CD14-positive monocyte (primary cell): ENCODE measurements at regions not wholly inside any gene's neighbourhood (a gene's known extent, or its start where the extent isn't known, plus 50 kb on each side); places are given as distances from the start of the nearest gene placed in this dataset.

ENCODE experiments used
- DNase-seq, 3 donors: peaks; one replicate each; pipeline ENCODE4 v3.0.0-alpha.2; 2011 to 2022
- H2AFZ ChIP-seq: 2 replicates; pipeline ENCODE4 v1.6.0; 2012; ENCODE audit warnings: mild to moderate bottlenecking, low read depth, low read length, inconsistent platforms; ENCODE audit not compliant: insufficient read depth, poor library complexity, severe bottlenecking
- H3K27ac ChIP-seq, 2 donors: 1 replicate in 1 of 2; 2 replicates in 1 of 2; pipeline ENCODE4 v1.5.1; 2012 to 2013; ENCODE audit warnings: low read length in 2 of 2, control low read depth in 1 of 2, inconsistent platforms in 1 of 2, low read depth in 1 of 2, mild to moderate bottlenecking in 1 of 2
- H3K27me3 ChIP-seq, 2 donors: one replicate each; pipeline versions ENCODE4 v1.6.0 to v1.6.1; 2011 to 2013; ENCODE audit warnings: low read length in 2 of 2; ENCODE audit not compliant: control insufficient read depth in 2 of 2, insufficient read depth in 2 of 2
- H3K36me3 ChIP-seq, 2 donors: replicated peaks in 1 of 2; 1 replicate in 1 of 2; 2 replicates in 1 of 2; pipeline versions ENCODE4 v1.5.1 to v1.6.1; 2012 to 2013; ENCODE audit warnings: low read length in 2 of 2, control low read depth in 1 of 2, inconsistent platforms in 1 of 2, mild to moderate bottlenecking in 1 of 2; ENCODE audit not compliant: insufficient read depth in 2 of 2, control insufficient read depth in 1 of 2
- H3K4me1 ChIP-seq, 2 donors: 1 replicate in 1 of 2; 2 replicates in 1 of 2; pipeline versions ENCODE4 v1.5.1 to v1.6.1; 2012 to 2013; ENCODE audit warnings: low read length in 2 of 2, control low read depth in 1 of 2, inconsistent platforms in 1 of 2, mild to moderate bottlenecking in 1 of 2, moderate library complexity in 1 of 2; ENCODE audit not compliant: insufficient read depth in 2 of 2, control insufficient read depth in 1 of 2
- H3K4me2 ChIP-seq: replicated peaks from 2 replicates; pipeline ENCODE3; 2012; ENCODE audit warnings: low read length, moderate library complexity, mild to moderate bottlenecking; ENCODE audit not compliant: poor library complexity, severe bottlenecking; ENCODE audit errors: extremely low read depth
- H3K4me3 ChIP-seq, 3 experiments: fragments of 200-600 bp in 1 of 3; sonication (generic) in 1 of 3; replicated peaks in 1 of 3; 1 replicate in 2 of 3; 2 replicates in 1 of 3; pipeline ENCODE4 v1.5.1; 2011 to 2013; ENCODE audit warnings: low read length in 3 of 3, mild to moderate bottlenecking in 3 of 3, control low read depth in 2 of 3, low read depth in 2 of 3, inconsistent platforms in 1 of 3, moderate library complexity in 1 of 3
- H3K79me2 ChIP-seq: 2 replicates; pipeline ENCODE4 v1.6.0; 2012; ENCODE audit warnings: mild to moderate bottlenecking, control low read depth, inconsistent platforms, low read length, moderate library complexity; ENCODE audit not compliant: insufficient read depth
- H3K9ac ChIP-seq: 2 replicates; pipeline ENCODE4 v1.6.0; 2017; ENCODE audit warnings: low read length, mild to moderate bottlenecking; ENCODE audit not compliant: insufficient read depth, poor library complexity, severe bottlenecking
- H3K9me3 ChIP-seq, 2 donors: replicated peaks in 1 of 2; 1 replicate in 1 of 2; 2 replicates in 1 of 2; pipeline versions ENCODE4 v1.5.1 to v1.6.1; 2012 to 2013; ENCODE audit warnings: low read length in 2 of 2, control low read depth in 1 of 2; ENCODE audit not compliant: control insufficient read depth in 1 of 2, insufficient read depth in 1 of 2
- H4K20me1 ChIP-seq: 2 replicates; pipeline ENCODE4 v1.6.0; 2012; ENCODE audit warnings: mild to moderate bottlenecking, low read length, control low read depth, moderate library complexity; ENCODE audit not compliant: insufficient read depth
- H3K27ac Mint-ChIP-seq, 7 donors: one replicate each; pipeline ENCODE4 v1.8.0; 2020; ENCODE audit warnings: mild to moderate bottlenecking in 7 of 7, mixed read lengths in 7 of 7, moderate library complexity in 6 of 7, inconsistent platforms in 2 of 7
- H3K27me3 Mint-ChIP-seq, 3 donors: one replicate each; pipeline ENCODE4 v1.8.0; 2021 to 2022; ENCODE audit warnings: low read depth in 3 of 3, mild to moderate bottlenecking in 3 of 3, mixed read lengths in 3 of 3, moderate library complexity in 3 of 3, inconsistent platforms in 1 of 3
- H3K36me3 Mint-ChIP-seq, 2 donors: one replicate each; pipeline ENCODE4 v1.8.0; 2020; ENCODE audit warnings: mixed read lengths in 2 of 2, inconsistent platforms in 1 of 2, mild to moderate bottlenecking in 1 of 2
- H3K4me1 Mint-ChIP-seq: one replicate; pipeline ENCODE4 v1.8.0; 2020; ENCODE audit warnings: mild to moderate bottlenecking, mixed read lengths
- H3K4me3 Mint-ChIP-seq, 2 donors: one replicate each; pipeline ENCODE4 v1.8.0; 2020; ENCODE audit warnings: mild to moderate bottlenecking in 2 of 2, mixed read lengths in 2 of 2, moderate library complexity in 1 of 2
- H3K9me3 Mint-ChIP-seq, 7 donors: one replicate each; pipeline ENCODE4 v1.8.0; 2020 to 2022; ENCODE audit warnings: mixed read lengths in 7 of 7, mild to moderate bottlenecking in 6 of 7, moderate library complexity in 6 of 7, inconsistent platforms in 2 of 7
- WGBS: methylation state at CpG from one replicate; pipeline ENCODE4 v1.1.5; 2013; ENCODE audit warnings: missing lambda C conversion rate; ENCODE audit not compliant: insufficient coverage; 5-methylcytosine and 5-hydroxymethylcytosine counted together
- intact Hi-C, 2 donors: fragments of 100-400 bp; cut with micrococcal nuclease; formaldehyde crosslinking; loops; one replicate each; pipeline versions ENCODE4 v1.15.0 to v1.15.1; 2023
- TF ChIP-seq, protein P1 (sequence below): fragments of 200-600 bp; IDR thresholded peaks from one replicate; pipeline ENCODE4 v1.8.0; 2022; ENCODE audit warnings: antibody characterized with exemption, mild to moderate bottlenecking

GRCh38 chr1:111565079-111565478, 54.5 kb upstream of the RAP1A start:
- H3K27ac ChIP-seq, result no peak overlapping the region
- H2AFZ ChIP-seq, result no peak overlapping the region
- TF ChIP-seq, protein P1, sequence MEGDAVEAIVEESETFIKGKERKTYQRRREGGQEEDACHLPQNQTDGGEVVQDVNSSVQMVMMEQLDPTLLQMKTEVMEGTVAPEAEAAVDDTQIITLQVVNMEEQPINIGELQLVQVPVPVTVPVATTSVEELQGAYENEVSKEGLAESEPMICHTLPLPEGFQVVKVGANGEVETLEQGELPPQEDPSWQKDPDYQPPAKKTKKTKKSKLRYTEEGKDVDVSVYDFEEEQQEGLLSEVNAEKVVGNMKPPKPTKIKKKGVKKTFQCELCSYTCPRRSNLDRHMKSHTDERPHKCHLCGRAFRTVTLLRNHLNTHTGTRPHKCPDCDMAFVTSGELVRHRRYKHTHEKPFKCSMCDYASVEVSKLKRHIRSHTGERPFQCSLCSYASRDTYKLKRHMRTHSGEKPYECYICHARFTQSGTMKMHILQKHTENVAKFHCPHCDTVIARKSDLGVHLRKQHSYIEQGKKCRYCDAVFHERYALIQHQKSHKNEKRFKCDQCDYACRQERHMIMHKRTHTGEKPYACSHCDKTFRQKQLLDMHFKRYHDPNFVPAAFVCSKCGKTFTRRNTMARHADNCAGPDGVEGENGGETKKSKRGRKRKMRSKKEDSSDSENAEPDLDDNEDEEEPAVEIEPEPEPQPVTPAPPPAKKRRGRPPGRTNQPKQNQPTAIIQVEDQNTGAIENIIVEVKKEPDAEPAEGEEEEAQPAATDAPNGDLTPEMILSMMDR, result no peak
- no peaks in the 10 kb centered on the region for H4K20me1 ChIP-seq
- Mint-ChIP-seq H3K27me3 (no peaks in the 10 kb centered on the region), H3K9me3 (peaks cover 0 to 2% (median 0%) of the 10 kb centered on the region in 7 donors), H3K27ac (no peak overlapping the region), H3K4me3 (no peak overlapping the region), H3K4me1 (no peaks in the 10 kb centered on the region), H3K36me3 (no peaks in the 10 kb centered on the region)
- intact Hi-C loops, result no loop called here
- no peak overlapping the region for H3K4me2 ChIP-seq
- H3K4me3 ChIP-seq, result no peak overlapping the region
- H3K4me1 ChIP-seq, result no peaks in the 10 kb centered on the region
- no peaks in the 10 kb centered on the region for H3K36me3 ChIP-seq
- no peaks in the 10 kb centered on the region for H3K79me2 ChIP-seq
- no peak overlapping the region for H3K9ac ChIP-seq
- no peak for DNase-seq
- no peaks in the 10 kb centered on the region for H3K9me3 ChIP-seq
- 92% methylated on average over 2 of the region's 2 CpGs for WGBS
- H3K27me3 ChIP-seq, result no peaks in the 10 kb centered on the region

- TF ChIP-seq, protein P1, result no peak
- 93% methylated on average over 5 of the region's 5 CpGs for WGBS
Observed at GRCh38 chr1:111565968-111566367, 53.6 kb upstream of the RAP1A start.

More at GRCh38 chr1:111565968-111566367, 53.6 kb upstream of the RAP1A start:
- Histone ChIP-seq H3K79me2 (no peaks in the 10 kb centered on the region), H3K27ac (no peak overlapping the region), H3K4me2 (no peak overlapping the region), H3K36me3 (no peaks in the 10 kb centered on the region), H3K9ac (no peak overlapping the region), H3K4me1 (no peaks in the 10 kb centered on the region), H3K27me3 (no peaks in the 10 kb centered on the region), H2AFZ (no peak overlapping the region), H4K20me1 (no peaks in the 10 kb centered on the region), H3K4me3 (no peak overlapping the region), H3K9me3 (no peaks in the 10 kb centered on the region)
- H3K4me1 Mint-ChIP-seq, result no peaks in the 10 kb centered on the region
- intact Hi-C loops, result no loop called here
- H3K4me3 Mint-ChIP-seq, result no peak overlapping the region
- no peak for DNase-seq
- H3K27ac Mint-ChIP-seq, result no peak overlapping the region
- H3K36me3 Mint-ChIP-seq, result no peaks in the 10 kb centered on the region
- peaks cover 0 to 1% (median 0%) of the 10 kb centered on the region in 3 donors for H3K27me3 Mint-ChIP-seq
- H3K9me3 Mint-ChIP-seq, result peaks cover 0 to 2% (median 0%) of the 10 kb centered on the region in 7 donors
